PC-9 (cell line): ENCODE measurements at regions not wholly inside any gene's neighbourhood (a gene's known extent, or its start where the extent isn't known, plus 50 kb on each side); places are given as distances from the start of the nearest gene placed in this dataset.

Experiments used
- EZH2 ChIP-seq: fragments of 200-600 bp; sonication (generic); IDR thresholded peaks from 2 replicates; pipeline ENCODE4 v1.8.0; 2017; ENCODE audit warnings: antibody characterized with exemption, low read depth
- TF ChIP-seq, protein P1 (sequence below): fragments of 200-600 bp; sonication (generic); conservative IDR thresholded peaks from 2 replicates; pipeline ENCODE4 v1.6.1; 2017; ENCODE audit warnings: mixed run types, antibody characterized with exemption, mild to moderate bottlenecking, moderate library complexity

DNA sequence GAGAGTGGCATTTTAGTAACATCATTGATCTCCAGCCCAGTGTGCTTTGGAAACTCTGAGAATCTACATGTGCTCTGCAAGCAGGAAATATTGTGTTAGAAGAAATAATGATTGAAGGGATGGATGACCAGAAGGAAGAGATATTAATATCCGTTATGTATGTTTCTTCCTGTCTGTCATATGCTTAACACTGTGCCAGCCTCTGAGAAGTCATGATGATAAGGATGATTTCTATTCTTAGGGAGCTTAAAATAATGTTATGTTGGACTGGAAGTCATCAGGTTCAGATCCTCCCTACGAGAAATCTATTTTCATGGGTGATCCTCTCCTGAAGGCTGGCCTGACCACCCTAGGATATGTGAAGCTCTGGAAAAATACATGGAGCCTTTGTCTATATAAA is 192.4 kb upstream of the GORAB start:
- TF ChIP-seq EZH2, result no peak
- TF ChIP-seq, protein P1, sequence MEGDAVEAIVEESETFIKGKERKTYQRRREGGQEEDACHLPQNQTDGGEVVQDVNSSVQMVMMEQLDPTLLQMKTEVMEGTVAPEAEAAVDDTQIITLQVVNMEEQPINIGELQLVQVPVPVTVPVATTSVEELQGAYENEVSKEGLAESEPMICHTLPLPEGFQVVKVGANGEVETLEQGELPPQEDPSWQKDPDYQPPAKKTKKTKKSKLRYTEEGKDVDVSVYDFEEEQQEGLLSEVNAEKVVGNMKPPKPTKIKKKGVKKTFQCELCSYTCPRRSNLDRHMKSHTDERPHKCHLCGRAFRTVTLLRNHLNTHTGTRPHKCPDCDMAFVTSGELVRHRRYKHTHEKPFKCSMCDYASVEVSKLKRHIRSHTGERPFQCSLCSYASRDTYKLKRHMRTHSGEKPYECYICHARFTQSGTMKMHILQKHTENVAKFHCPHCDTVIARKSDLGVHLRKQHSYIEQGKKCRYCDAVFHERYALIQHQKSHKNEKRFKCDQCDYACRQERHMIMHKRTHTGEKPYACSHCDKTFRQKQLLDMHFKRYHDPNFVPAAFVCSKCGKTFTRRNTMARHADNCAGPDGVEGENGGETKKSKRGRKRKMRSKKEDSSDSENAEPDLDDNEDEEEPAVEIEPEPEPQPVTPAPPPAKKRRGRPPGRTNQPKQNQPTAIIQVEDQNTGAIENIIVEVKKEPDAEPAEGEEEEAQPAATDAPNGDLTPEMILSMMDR, result no peak
